SK-N-SH (cell line): ENCODE measurements at regions not wholly inside any gene's neighbourhood (a gene's known extent, or its start where the extent isn't known, plus 50 kb on each side); places are given as distances from the start of the nearest gene placed in this dataset.

Experiments
- CTCF ChIA-PET: fragments of 300-600, 350-600 bp; formaldehyde crosslinking; extraction: SDS; loops from one replicate; lab custom pipeline; 2021; lab: Yijun Ruan, JAX
- POLR2A ChIA-PET: fragments of 350-600 bp; sonication (Branson Sonifier 250); formaldehyde crosslinking; extraction: SDS; loops from one replicate; lab custom pipeline; 2020; ENCODE audit warnings: antibody characterized with exemption, inconsistent platforms; lab: Yijun Ruan, JAX
- DNase-seq: peaks from one replicate; pipeline ENCODE4 v3.0.0; 2012
- H2AFZ ChIP-seq: fragments of 200-600 bp; sonication (generic); 2 replicates; pipeline ENCODE4 v1.8.1; 2016; ENCODE audit warnings: antibody characterized with exemption, mild to moderate bottlenecking, low read depth
- H3F3A ChIP-seq: fragments of 200-600 bp; sonication (generic); replicated peaks from 2 replicates; pipeline ENCODE3; 2016; ENCODE audit warnings: antibody characterized with exemption, mild to moderate bottlenecking; ENCODE audit not compliant: insufficient read depth
- H3K27ac ChIP-seq, 2 experiments: fragments of 200-500 bp in 1 of 2; fragments of 200-600 bp in 1 of 2; sonication (Bioruptor generic) in 1 of 2; sonication (generic), shearing (Covaris generic) in 1 of 2; 2 replicates each; pipeline versions ENCODE4 v1.5.1 to v1.6.1; 2014 to 2016; ENCODE audit warnings: low read depth in 2 of 2, inconsistent platforms in 1 of 2, low read length in 1 of 2, mild to moderate bottlenecking in 1 of 2, mixed read lengths in 1 of 2
- H3K27me3 ChIP-seq: fragments of 200-600 bp; sonication (generic), shearing (Covaris generic); 2 replicates; pipeline ENCODE4 v1.6.1; 2016; ENCODE audit warnings: mixed run types; ENCODE audit not compliant: insufficient read depth
- H3K36me3 ChIP-seq, 2 experiments: fragments of 200-500 bp in 1 of 2; fragments of 200-600 bp in 1 of 2; sonication (Bioruptor generic) in 1 of 2; sonication (generic) in 1 of 2; replicated peaks in 1 of 2; 2 replicates each; pipeline versions ENCODE3 to v1.5.1; 2014 to 2016; ENCODE audit warnings: low read length in 1 of 2, mild to moderate bottlenecking in 1 of 2; ENCODE audit not compliant: insufficient read depth in 2 of 2, control insufficient read depth in 1 of 2
- H3K4me1 ChIP-seq, 2 experiments: fragments of 200-500 bp in 1 of 2; fragments of 200-600 bp in 1 of 2; sonication (Bioruptor generic) in 1 of 2; sonication (generic), shearing (Covaris generic) in 1 of 2; 2 replicates each; pipeline versions ENCODE4 v1.5.1 to v1.6.1; 2014 to 2016; ENCODE audit warnings: low read depth in 1 of 2, low read length in 1 of 2, mixed run types in 1 of 2; ENCODE audit not compliant: insufficient read depth in 2 of 2, control insufficient read depth in 1 of 2
- H3K4me2 ChIP-seq: fragments of 200-600 bp; sonication (generic), shearing (Covaris generic); 2 replicates; pipeline ENCODE4 v1.6.1; 2017; ENCODE audit warnings: mixed run types
- H3K4me3 ChIP-seq, 2 experiments: fragments of 200-500 bp in 1 of 2; fragments of 200-600 bp in 1 of 2; sonication (Bioruptor generic) in 1 of 2; sonication (generic), shearing (Covaris generic) in 1 of 2; 2 replicates each; pipeline versions ENCODE4 v1.5.1 to v1.8.1; 2014 to 2016; ENCODE audit warnings: low read depth in 2 of 2, inconsistent platforms in 1 of 2, low read length in 1 of 2, mild to moderate bottlenecking in 1 of 2, mixed read lengths in 1 of 2, moderate library complexity in 1 of 2
- H3K79me2 ChIP-seq: fragments of 200-600 bp; sonication (generic); 2 replicates; pipeline ENCODE4 v1.8.1; 2017; ENCODE audit warnings: mild to moderate bottlenecking; ENCODE audit not compliant: insufficient read depth
- H3K9ac ChIP-seq: fragments of 200-600 bp; sonication (generic); 2 replicates; pipeline ENCODE4 v1.6.1; 2017; ENCODE audit warnings: mixed run types
- H3K9me2 ChIP-seq: fragments of 200-600 bp; sonication (generic); 2 replicates; pipeline ENCODE4 v1.6.1; 2017; ENCODE audit warnings: mixed run types
- H3K9me3 ChIP-seq: fragments of 200-600 bp; sonication (generic); 2 replicates; pipeline ENCODE4 v1.6.1; 2017; ENCODE audit warnings: mixed run types, mild to moderate bottlenecking, moderate library complexity
- H4K20me1 ChIP-seq: fragments of 200-600 bp; sonication (generic); 2 replicates; pipeline ENCODE4 v1.6.1; 2017; ENCODE audit warnings: mild to moderate bottlenecking, mixed run types; ENCODE audit not compliant: insufficient read depth
- CTCF ChIP-seq: fragments of 200-600 bp; sonication (generic); IDR thresholded peaks from 2 replicates; pipeline ENCODE4 v1.6.1; 2017; ENCODE audit warnings: antibody characterized with exemption, mild to moderate bottlenecking, moderate library complexity
- FOSL2 ChIP-seq: IDR thresholded peaks from 2 replicates; pipeline ENCODE4 v1.4.0; 2012; ENCODE audit warnings: low read depth, mild to moderate bottlenecking, moderate library complexity, borderline replicate concordance
- FOXM1 ChIP-seq: IDR thresholded peaks from 2 replicates; pipeline ENCODE4 v1.4.0; 2012; ENCODE audit warnings: low read depth, mild to moderate bottlenecking
- GABPA ChIP-seq: IDR thresholded peaks from 2 replicates; pipeline ENCODE4 v1.4.0; 2012; ENCODE audit warnings: low read depth, mild to moderate bottlenecking
- MAX ChIP-seq: IDR thresholded peaks from 2 replicates; pipeline ENCODE4 v1.4.0; 2012; ENCODE audit warnings: low read depth
- NFIC ChIP-seq: IDR thresholded peaks from 2 replicates; pipeline ENCODE4 v1.4.0; 2012; ENCODE audit warnings: borderline replicate concordance
- RXRA ChIP-seq: IDR thresholded peaks from 2 replicates; pipeline ENCODE4 v1.4.0; 2012; ENCODE audit warnings: low read depth, mild to moderate bottlenecking, borderline replicate concordance
- SMC3 ChIP-seq: IDR thresholded peaks from 2 replicates; pipeline ENCODE4 v1.6.1; 2012; ENCODE audit warnings: low read depth, low read length, improper control_type of control experiment
- TAF1 ChIP-seq: IDR thresholded peaks from 2 replicates; pipeline ENCODE4 v1.6.1; 2012; ENCODE audit warnings: low read depth, mild to moderate bottlenecking, low read length, moderate library complexity, borderline replicate concordance
- TCF12 ChIP-seq: IDR thresholded peaks from 2 replicates; pipeline ENCODE4 v1.4.0; 2012
- TEAD4 ChIP-seq: IDR thresholded peaks from 2 replicates; pipeline ENCODE4 v1.4.0; 2012; ENCODE audit warnings: mild to moderate bottlenecking, borderline replicate concordance; ENCODE audit not compliant: insufficient read depth
- USF1 ChIP-seq: IDR thresholded peaks from 2 replicates; pipeline ENCODE4 v1.4.0; 2012; ENCODE audit warnings: low read depth, borderline replicate concordance
- USF2 ChIP-seq: fragments of 150-350 bp; IDR thresholded peaks from 2 replicates; pipeline ENCODE4 v1.6.1; 2017; ENCODE audit warnings: antibody characterized with exemption, low read length, low read depth, borderline replicate concordance
- YY1 ChIP-seq: IDR thresholded peaks from 2 replicates; pipeline ENCODE4 v1.4.0; 2012; ENCODE audit warnings: low read depth, mild to moderate bottlenecking
- WGBS: methylation state at CpG from one replicate; pipeline ENCODE4 v1.1.6; 2017; ENCODE audit warnings: low lambda C conversion rate; 5-methylcytosine and 5-hydroxymethylcytosine counted together

GRCh38 chr15:96746665-96747064 lies 416.2 kb downstream of the NR2F2 start:
- Histone ChIP-seq H2AFZ (no peak overlapping the region), H3K4me2 (no peak overlapping the region), H3K36me3 (no peaks in the 10 kb centered on the region), H3K27ac (no peak overlapping the region), H3K4me1 (no peaks in the 10 kb centered on the region), H3K9me3 (no peaks in the 10 kb centered on the region), H3K27me3 (no peaks in the 10 kb centered on the region), H3K9me2 (no peaks in the 10 kb centered on the region), H4K20me1 (no peaks in the 10 kb centered on the region), H3K9ac (no peak overlapping the region), H3K79me2 (no peaks in the 10 kb centered on the region), H3F3A (no peaks in the 10 kb centered on the region), H3K4me3 (no peak overlapping the region)
- no peak for DNase-seq
- CTCF ChIA-PET, result no interaction called here
- 2% methylated on average over 4 of the region's 4 CpGs for WGBS
- POLR2A ChIA-PET, result no interaction called here
- no peak for TF ChIP-seq CTCF
- no peak for TF ChIP-seq MAX
- no peak for TF ChIP-seq USF2
- TF ChIP-seq FOXM1, result no peak
- TF ChIP-seq SMC3, result no peak
- TF ChIP-seq TCF12, result no peak

- CTCF ChIA-PET, result no interaction called here
Measured at GRCh38 chr15:96747291-96747690, 416.8 kb downstream of the NR2F2 start.

More at GRCh38 chr15:96747291-96747690, 416.8 kb downstream of the NR2F2 start:
- no peaks in the 10 kb centered on the region for H3K79me2 ChIP-seq
- H3K9ac ChIP-seq, result no peak overlapping the region
- no peak overlapping the region for H3K4me3 ChIP-seq
- H3K27ac ChIP-seq, result no peak overlapping the region
- H3K9me2 ChIP-seq, result no peaks in the 10 kb centered on the region
- H3K9me3 ChIP-seq, result no peaks in the 10 kb centered on the region
- no peaks in the 10 kb centered on the region for H3K36me3 ChIP-seq
- H3K27me3 ChIP-seq, result no peaks in the 10 kb centered on the region
- H3K4me2 ChIP-seq, result no peak overlapping the region
- no peaks in the 10 kb centered on the region for H3F3A ChIP-seq
- H3K4me1 ChIP-seq, result no peaks in the 10 kb centered on the region
- WGBS, result 1% methylated on average over 4 of the region's 4 CpGs
- no peaks in the 10 kb centered on the region for H4K20me1 ChIP-seq
- no peak for DNase-seq
- no peak for TF ChIP-seq TCF12
- TF ChIP-seq GABPA, result no peak
- TF ChIP-seq USF1, result no peak
- TF ChIP-seq RXRA, result no peak
- no peak for TF ChIP-seq FOSL2
- TF ChIP-seq FOXM1, result no peak
- TF ChIP-seq TAF1, result no peak
- no peak for TF ChIP-seq USF2
- no peak for TF ChIP-seq YY1
- TF ChIP-seq NFIC, result no peak
- no peak for TF ChIP-seq TEAD4
- POLR2A ChIA-PET, result no interaction called here
- H2AFZ ChIP-seq, result no peak overlapping the region
